Loucy (cell line): ENCODE measurements at regions not wholly inside any gene's neighbourhood (a gene's known extent, or its start where the extent isn't known, plus 50 kb on each side); places are given as distances from the start of the nearest gene placed in this dataset.

ENCODE experiments used
- H2AFZ ChIP-seq: fragments of 200-600 bp; sonication (generic); 2 replicates; pipeline ENCODE4 v1.6.0; 2016; ENCODE audit warnings: antibody characterized with exemption, mild to moderate bottlenecking, low read length, moderate library complexity
- H3F3A ChIP-seq: fragments of 200-600 bp; 2 replicates; pipeline ENCODE4 v1.6.0; 2016; ENCODE audit warnings: antibody characterized with exemption, low read depth, mild to moderate bottlenecking
- H3K27me3 ChIP-seq: fragments of 200-600 bp; sonication (generic); 2 replicates; pipeline ENCODE4 v1.6.1; 2014; ENCODE audit warnings: low read length, mild to moderate bottlenecking; ENCODE audit not compliant: insufficient read depth, poor library complexity, severe bottlenecking
- H3K36me3 ChIP-seq: fragments of 200-600 bp; sonication (generic); 2 replicates; pipeline ENCODE4 v1.6.1; 2016; ENCODE audit warnings: low read length; ENCODE audit not compliant: insufficient read depth
- H3K4me1 ChIP-seq: fragments of 200-600 bp; sonication (generic); 2 replicates; pipeline ENCODE4 v1.5.1; 2014; ENCODE audit warnings: low read length, mild to moderate bottlenecking; ENCODE audit not compliant: insufficient read depth, poor library complexity, severe bottlenecking
- H3K4me2 ChIP-seq: fragments of 200-600 bp; sonication (generic); 2 replicates; pipeline ENCODE4 v1.6.0; 2014; ENCODE audit warnings: antibody characterized with exemption, low read length, low read depth, mild to moderate bottlenecking; ENCODE audit not compliant: poor library complexity, severe bottlenecking
- H3K4me3 ChIP-seq: fragments of 200-600 bp; sonication (generic); 2 replicates; pipeline ENCODE4 v1.5.1; 2014; ENCODE audit warnings: low read length, mild to moderate bottlenecking, mixed read lengths; ENCODE audit not compliant: poor library complexity, severe bottlenecking
- H3K79me2 ChIP-seq: fragments of 200-600 bp; sonication (generic); 2 replicates; pipeline ENCODE4 v1.6.1; 2014; ENCODE audit warnings: low read length; ENCODE audit not compliant: insufficient read depth
- H3K9ac ChIP-seq: fragments of 200-600 bp; sonication (generic); 2 replicates; pipeline ENCODE4 v1.6.0; 2014; ENCODE audit warnings: mild to moderate bottlenecking, low read depth, low read length, moderate library complexity; ENCODE audit not compliant: poor library complexity, severe bottlenecking
- H3K9me2 ChIP-seq: fragments of 200-600 bp; sonication (generic); replicated peaks from 2 replicates; pipeline ENCODE4 v1.6.1; 2016; ENCODE audit warnings: low read depth, low read length, mixed read lengths
- H3K9me3 ChIP-seq: fragments of 200-600 bp; sonication (generic); 2 replicates; pipeline ENCODE4 v1.6.1; 2014; ENCODE audit warnings: mild to moderate bottlenecking, antibody characterized with exemption, low read length, low read depth; ENCODE audit not compliant: insufficient read depth
- H4K20me1 ChIP-seq: fragments of 200-600 bp; sonication (generic); 2 replicates; pipeline ENCODE4 v1.6.0; 2014; ENCODE audit warnings: antibody characterized with exemption, low read length, mild to moderate bottlenecking; ENCODE audit not compliant: insufficient read depth, poor library complexity, severe bottlenecking
- EZH2phosphoT487 ChIP-seq: fragments of 200-600 bp; IDR thresholded peaks from 2 replicates; pipeline ENCODE4 v1.6.1; 2018; ENCODE audit warnings: antibody characterized with exemption, mild to moderate bottlenecking, moderate library complexity, borderline replicate concordance
- TF ChIP-seq, protein P1 (sequence below): fragments of 200-600 bp; sonication (generic); conservative IDR thresholded peaks from 2 replicates; pipeline ENCODE4 v1.5.1; 2014; ENCODE audit warnings: mild to moderate bottlenecking, antibody characterized with exemption, low read length

DNA sequence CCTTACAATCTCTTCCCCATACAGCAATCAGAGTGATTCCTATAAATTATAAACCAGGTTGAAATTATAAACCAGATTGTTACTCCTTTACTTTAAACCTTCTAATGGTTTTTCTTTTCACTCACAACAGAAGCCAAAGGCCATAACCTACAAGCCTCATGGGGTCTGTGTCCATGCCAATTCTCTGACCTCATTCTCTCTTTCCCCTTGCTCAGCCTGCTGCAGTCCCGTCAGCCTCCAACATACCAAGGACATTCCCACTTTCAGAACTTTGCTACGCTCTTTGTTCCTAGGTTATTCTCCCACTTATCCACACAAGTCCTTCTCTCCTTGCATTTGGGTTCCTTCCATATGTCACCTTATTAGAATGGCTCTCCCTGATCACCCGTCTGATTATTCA, 277.9 kb upstream of the TCF21 start:
- no peaks in the 10 kb centered on the region for H3F3A ChIP-seq
- H3K79me2 ChIP-seq, result no peaks in the 10 kb centered on the region
- H3K9me3 ChIP-seq, result no peaks in the 10 kb centered on the region
- no peak for TF ChIP-seq EZH2phosphoT487
- TF ChIP-seq, protein P1, sequence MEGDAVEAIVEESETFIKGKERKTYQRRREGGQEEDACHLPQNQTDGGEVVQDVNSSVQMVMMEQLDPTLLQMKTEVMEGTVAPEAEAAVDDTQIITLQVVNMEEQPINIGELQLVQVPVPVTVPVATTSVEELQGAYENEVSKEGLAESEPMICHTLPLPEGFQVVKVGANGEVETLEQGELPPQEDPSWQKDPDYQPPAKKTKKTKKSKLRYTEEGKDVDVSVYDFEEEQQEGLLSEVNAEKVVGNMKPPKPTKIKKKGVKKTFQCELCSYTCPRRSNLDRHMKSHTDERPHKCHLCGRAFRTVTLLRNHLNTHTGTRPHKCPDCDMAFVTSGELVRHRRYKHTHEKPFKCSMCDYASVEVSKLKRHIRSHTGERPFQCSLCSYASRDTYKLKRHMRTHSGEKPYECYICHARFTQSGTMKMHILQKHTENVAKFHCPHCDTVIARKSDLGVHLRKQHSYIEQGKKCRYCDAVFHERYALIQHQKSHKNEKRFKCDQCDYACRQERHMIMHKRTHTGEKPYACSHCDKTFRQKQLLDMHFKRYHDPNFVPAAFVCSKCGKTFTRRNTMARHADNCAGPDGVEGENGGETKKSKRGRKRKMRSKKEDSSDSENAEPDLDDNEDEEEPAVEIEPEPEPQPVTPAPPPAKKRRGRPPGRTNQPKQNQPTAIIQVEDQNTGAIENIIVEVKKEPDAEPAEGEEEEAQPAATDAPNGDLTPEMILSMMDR, result no peak
- no peak overlapping the region for H2AFZ ChIP-seq
- H3K9me2 ChIP-seq, result no peaks in the 10 kb centered on the region
- no peak overlapping the region for H3K4me2 ChIP-seq
- H3K27me3 ChIP-seq, result no peaks in the 10 kb centered on the region
- no peaks in the 10 kb centered on the region for H3K36me3 ChIP-seq
- no peaks in the 10 kb centered on the region for H3K4me1 ChIP-seq
- H3K9ac ChIP-seq, result no peak overlapping the region
- H4K20me1 ChIP-seq, result no peaks in the 10 kb centered on the region
- no peak overlapping the region for H3K4me3 ChIP-seq

GRCh38 chr6:133612459-133612858, 276.5 kb upstream of the TCF21 start:
- Histone ChIP-seq H3K4me1 (no peaks in the 10 kb centered on the region), H3K79me2 (no peaks in the 10 kb centered on the region), H3K4me2 (no peak overlapping the region)

GRCh38 chr6:133613211-133613610, 275.7 kb upstream of the TCF21 start:
- TF ChIP-seq EZH2phosphoT487, result no peak
- TF ChIP-seq, protein P1, result no peak
- Histone ChIP-seq H3K27me3 (no peaks in the 10 kb centered on the region), H3K9me3 (no peaks in the 10 kb centered on the region), H2AFZ (no peak overlapping the region), H3K36me3 (no peaks in the 10 kb centered on the region), H3K4me3 (no peak overlapping the region), H3K79me2 (no peaks in the 10 kb centered on the region), H4K20me1 (no peaks in the 10 kb centered on the region), H3K9ac (no peak overlapping the region), H3F3A (no peaks in the 10 kb centered on the region), H3K4me1 (no peaks in the 10 kb centered on the region), H3K4me2 (no peak overlapping the region), H3K9me2 (no peaks in the 10 kb centered on the region)

More at GRCh38 chr6:133612459-133612858, 276.5 kb upstream of the TCF21 start:
- no peak overlapping the region for H2AFZ ChIP-seq
- H3K9ac ChIP-seq, result no peak overlapping the region
- no peaks in the 10 kb centered on the region for H3K27me3 ChIP-seq
- no peaks in the 10 kb centered on the region for H3K36me3 ChIP-seq
- TF ChIP-seq EZH2phosphoT487, result no peak
- TF ChIP-seq, protein P1, result no peak
- no peaks in the 10 kb centered on the region for H3K9me3 ChIP-seq
- H4K20me1 ChIP-seq, result no peaks in the 10 kb centered on the region
- H3K4me3 ChIP-seq, result no peak overlapping the region
- no peaks in the 10 kb centered on the region for H3F3A ChIP-seq
- no peaks in the 10 kb centered on the region for H3K9me2 ChIP-seq
